GM23338 (cell line): ENCODE measurements at regions not wholly inside any gene's neighbourhood (a gene's known extent, or its start where the extent isn't known, plus 50 kb on each side); places are given as distances from the start of the nearest gene placed in this dataset.

ENCODE experiments used
- REST ChIP-seq: IDR thresholded peaks from one replicate; pipeline ENCODE4 v1.6.1; 2018; ENCODE audit warnings: antibody characterized with exemption; ENCODE audit not compliant: unreplicated experiment
- TF ChIP-seq, protein P1 (sequence below), 2 experiments: fragments of 200-600 bp in 1 of 2; sonication (generic) in 1 of 2; conservative IDR thresholded peaks; 2 replicates each; pipeline versions ENCODE4 v1.5.1 to v1.6.1; 2016 to 2017; ENCODE audit warnings: antibody characterized with exemption in 2 of 2, low read depth in 2 of 2, mild to moderate bottlenecking in 2 of 2, moderate library complexity in 1 of 2

DNA sequence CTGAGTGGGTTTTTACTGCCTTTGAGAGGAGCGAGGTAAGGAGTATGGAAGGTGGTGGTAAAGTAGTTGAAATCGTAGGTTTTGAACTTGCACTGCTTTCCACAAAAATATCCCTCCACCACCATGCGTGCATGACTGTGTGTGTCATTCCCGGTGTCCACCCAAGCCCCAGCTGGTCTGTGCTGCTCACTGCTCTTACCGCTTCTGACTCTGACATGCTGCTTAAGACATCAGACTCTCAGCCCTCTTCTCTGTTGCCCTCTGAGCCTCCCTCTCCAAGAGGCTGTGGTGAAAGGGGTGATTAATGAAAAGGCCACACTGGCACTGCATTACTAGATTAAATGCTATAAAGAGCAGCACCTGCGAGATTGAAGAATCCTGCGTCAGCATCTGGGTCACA lies 128.7 kb downstream of the SPATA19 start:
- TF ChIP-seq, protein P1, sequence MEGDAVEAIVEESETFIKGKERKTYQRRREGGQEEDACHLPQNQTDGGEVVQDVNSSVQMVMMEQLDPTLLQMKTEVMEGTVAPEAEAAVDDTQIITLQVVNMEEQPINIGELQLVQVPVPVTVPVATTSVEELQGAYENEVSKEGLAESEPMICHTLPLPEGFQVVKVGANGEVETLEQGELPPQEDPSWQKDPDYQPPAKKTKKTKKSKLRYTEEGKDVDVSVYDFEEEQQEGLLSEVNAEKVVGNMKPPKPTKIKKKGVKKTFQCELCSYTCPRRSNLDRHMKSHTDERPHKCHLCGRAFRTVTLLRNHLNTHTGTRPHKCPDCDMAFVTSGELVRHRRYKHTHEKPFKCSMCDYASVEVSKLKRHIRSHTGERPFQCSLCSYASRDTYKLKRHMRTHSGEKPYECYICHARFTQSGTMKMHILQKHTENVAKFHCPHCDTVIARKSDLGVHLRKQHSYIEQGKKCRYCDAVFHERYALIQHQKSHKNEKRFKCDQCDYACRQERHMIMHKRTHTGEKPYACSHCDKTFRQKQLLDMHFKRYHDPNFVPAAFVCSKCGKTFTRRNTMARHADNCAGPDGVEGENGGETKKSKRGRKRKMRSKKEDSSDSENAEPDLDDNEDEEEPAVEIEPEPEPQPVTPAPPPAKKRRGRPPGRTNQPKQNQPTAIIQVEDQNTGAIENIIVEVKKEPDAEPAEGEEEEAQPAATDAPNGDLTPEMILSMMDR (conservative IDR thresholded peaks at IDR 0.05; ENCODE audit: low read depth in 2 of 2), result no peak
- no peak for TF ChIP-seq REST
